Type B pancreatic cell (in vitro differentiated cells): ENCODE measurements at regions not wholly inside any gene's neighbourhood (a gene's known extent, or its start where the extent isn't known, plus 50 kb on each side); places are given as distances from the start of the nearest gene placed in this dataset.

Source experiments
- DNase-seq: peaks from one replicate; pipeline ENCODE4 v3.0.0; 2021; ENCODE audit warnings: mixed read lengths; ENCODE audit not compliant: unreplicated experiment; ENCODE audit errors: extremely low spot score
- H3K27ac Mint-ChIP-seq: 2 replicates; pipeline ENCODE4 v1.8.0; 2021; ENCODE audit warnings: mild to moderate bottlenecking, mixed read lengths
- H3K27me3 Mint-ChIP-seq: 2 replicates; pipeline ENCODE4 v1.8.0; 2021; ENCODE audit warnings: mixed read lengths
- H3K36me3 Mint-ChIP-seq: 2 replicates; pipeline ENCODE4 v1.8.0; 2021; ENCODE audit warnings: mixed read lengths
- H3K4me1 Mint-ChIP-seq: one replicate; pipeline ENCODE4 v1.8.0; 2021; ENCODE audit warnings: mixed read lengths; ENCODE audit not compliant: unreplicated experiment
- H3K4me3 Mint-ChIP-seq: 2 replicates; pipeline ENCODE4 v1.8.0; 2021; ENCODE audit warnings: mild to moderate bottlenecking, mixed read lengths
- H3K9me3 Mint-ChIP-seq: 2 replicates; pipeline ENCODE4 v1.8.0; 2021; ENCODE audit warnings: mixed read lengths
- TF ChIP-seq, protein P1 (sequence below): fragments of 200-600 bp; sonication (generic); conservative IDR thresholded peaks from 2 replicates; pipeline ENCODE4 v1.5.0; 2021; ENCODE audit warnings: antibody characterized with exemption, mild to moderate bottlenecking

DNA sequence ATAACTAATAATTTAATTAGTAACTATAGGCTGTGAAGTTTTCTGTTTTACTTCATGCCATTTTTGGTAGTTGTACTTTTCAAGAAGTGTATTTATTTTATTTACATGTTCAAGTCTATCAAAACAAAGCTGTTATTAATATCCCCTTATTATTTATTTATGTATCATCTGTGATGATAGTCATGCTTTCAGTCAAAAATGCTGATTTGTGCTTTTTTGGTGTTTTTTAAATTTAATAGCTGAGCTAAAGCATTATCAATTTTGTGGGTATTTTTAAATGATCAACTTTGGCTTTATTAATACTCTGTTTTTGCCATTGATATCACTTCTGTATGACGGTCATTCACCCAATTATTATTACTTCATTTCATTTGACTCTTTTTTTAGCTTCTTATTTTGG lies 1229.2 kb upstream of the CADM2 start:
- Mint-ChIP-seq H3K36me3 (no peaks in the 10 kb centered on the region), H3K9me3 (peaks cover 11% of the 10 kb centered on the region), H3K4me3 (no peak overlapping the region), H3K4me1 (no peaks in the 10 kb centered on the region), H3K27ac (no peak overlapping the region), H3K27me3 (no peaks in the 10 kb centered on the region)
- no peak for DNase-seq
- TF ChIP-seq, protein P1, sequence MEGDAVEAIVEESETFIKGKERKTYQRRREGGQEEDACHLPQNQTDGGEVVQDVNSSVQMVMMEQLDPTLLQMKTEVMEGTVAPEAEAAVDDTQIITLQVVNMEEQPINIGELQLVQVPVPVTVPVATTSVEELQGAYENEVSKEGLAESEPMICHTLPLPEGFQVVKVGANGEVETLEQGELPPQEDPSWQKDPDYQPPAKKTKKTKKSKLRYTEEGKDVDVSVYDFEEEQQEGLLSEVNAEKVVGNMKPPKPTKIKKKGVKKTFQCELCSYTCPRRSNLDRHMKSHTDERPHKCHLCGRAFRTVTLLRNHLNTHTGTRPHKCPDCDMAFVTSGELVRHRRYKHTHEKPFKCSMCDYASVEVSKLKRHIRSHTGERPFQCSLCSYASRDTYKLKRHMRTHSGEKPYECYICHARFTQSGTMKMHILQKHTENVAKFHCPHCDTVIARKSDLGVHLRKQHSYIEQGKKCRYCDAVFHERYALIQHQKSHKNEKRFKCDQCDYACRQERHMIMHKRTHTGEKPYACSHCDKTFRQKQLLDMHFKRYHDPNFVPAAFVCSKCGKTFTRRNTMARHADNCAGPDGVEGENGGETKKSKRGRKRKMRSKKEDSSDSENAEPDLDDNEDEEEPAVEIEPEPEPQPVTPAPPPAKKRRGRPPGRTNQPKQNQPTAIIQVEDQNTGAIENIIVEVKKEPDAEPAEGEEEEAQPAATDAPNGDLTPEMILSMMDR = no peak

DNA sequence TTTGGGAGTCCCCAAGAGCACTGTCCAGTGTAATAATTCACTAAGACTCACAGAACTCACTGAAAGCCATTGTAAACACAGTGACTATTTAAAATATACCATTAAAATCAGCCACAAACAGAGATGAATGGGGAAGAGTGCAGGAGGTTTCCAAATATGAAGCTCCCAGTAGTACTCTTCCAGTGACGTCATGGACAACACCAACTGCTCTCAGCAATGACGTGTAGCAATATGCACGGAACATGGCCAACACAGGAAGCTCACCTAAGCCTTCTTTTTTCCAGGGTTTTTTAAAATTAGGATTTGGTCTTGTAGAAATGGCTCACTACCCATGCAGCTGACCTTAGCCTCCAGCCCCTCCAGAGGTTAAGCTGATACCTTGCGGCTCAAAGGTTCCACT lies 1224.1 kb upstream of the CADM2 start:
- TF ChIP-seq, protein P1 = no peak
- H3K27ac Mint-ChIP-seq = no peak overlapping the region
- no peaks in the 10 kb centered on the region for H3K9me3 Mint-ChIP-seq
- H3K4me1 Mint-ChIP-seq = no peaks in the 10 kb centered on the region
- no peak for DNase-seq
- no peak overlapping the region for H3K4me3 Mint-ChIP-seq
- no peaks in the 10 kb centered on the region for H3K27me3 Mint-ChIP-seq
- H3K36me3 Mint-ChIP-seq = no peaks in the 10 kb centered on the region

DNA sequence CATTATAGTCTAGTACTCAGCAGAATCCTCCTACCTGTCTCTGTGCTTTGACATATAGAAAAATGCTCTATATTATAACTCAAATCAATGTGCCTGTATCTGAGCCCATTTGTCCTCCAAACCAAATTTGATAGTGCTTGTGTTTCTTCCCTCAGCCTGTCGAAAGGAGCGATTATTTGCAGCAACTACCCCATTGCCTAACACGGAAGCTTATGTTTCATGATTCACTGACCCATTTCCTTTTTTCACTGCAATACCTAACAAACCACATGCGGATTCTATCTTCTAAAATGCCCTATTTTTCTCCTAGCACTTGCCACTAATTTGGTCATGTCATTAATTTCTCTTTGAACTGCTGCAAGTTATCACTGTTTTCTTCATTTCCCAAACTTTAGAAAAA lies 1220.6 kb upstream of the CADM2 start:
- Mint-ChIP-seq H3K27me3 (no peaks in the 10 kb centered on the region), H3K4me3 (no peak overlapping the region), H3K9me3 (no peaks in the 10 kb centered on the region), H3K27ac (no peak overlapping the region), H3K36me3 (no peaks in the 10 kb centered on the region), H3K4me1 (no peaks in the 10 kb centered on the region)
- TF ChIP-seq, protein P1 = no peak
- DNase-seq = no peak

DNA sequence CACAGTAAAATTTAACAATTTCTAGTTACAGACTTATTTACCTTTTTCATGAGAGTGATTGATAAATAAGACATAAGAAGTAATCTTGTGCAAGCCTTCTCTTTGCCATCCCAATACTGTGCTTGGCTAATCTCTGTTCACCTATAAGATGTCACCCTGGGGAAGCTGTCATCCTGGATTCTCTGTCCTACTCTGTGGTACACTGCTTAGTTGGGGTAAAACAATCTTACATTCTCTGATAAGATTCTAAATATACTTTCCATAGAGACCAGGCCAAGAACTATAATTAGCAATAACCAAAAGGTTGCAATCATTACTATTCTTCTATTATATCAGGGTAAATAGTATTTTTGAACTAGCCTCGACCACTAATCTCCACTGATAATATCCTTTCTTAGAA lies 1218.3 kb upstream of the CADM2 start:
- Mint-ChIP-seq H3K27ac (no peak overlapping the region), H3K4me3 (no peak overlapping the region), H3K27me3 (no peaks in the 10 kb centered on the region), H3K36me3 (no peaks in the 10 kb centered on the region), H3K4me1 (no peaks in the 10 kb centered on the region), H3K9me3 (no peaks in the 10 kb centered on the region)
- TF ChIP-seq, protein P1 = no peak
- no peak for DNase-seq

DNA sequence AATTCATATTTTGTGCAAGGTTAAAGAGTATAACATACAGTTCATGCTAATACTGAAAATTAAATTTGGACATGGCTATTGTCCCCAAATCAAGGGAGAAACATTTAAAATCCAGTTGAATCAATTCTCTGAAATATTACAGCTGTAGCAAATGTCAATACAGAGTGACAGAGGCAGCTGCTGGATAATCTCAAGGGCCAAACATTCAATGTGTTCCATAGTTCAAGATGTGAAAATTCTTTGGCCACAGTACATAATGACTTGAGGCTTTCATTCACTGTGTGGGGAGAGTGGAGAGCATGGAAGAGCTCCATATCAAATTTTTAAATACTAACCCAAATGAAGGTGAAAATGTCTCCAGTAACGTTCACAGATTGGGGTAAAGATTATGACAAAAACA lies 1192.8 kb upstream of the CADM2 start:
- Mint-ChIP-seq H3K4me1 (no peaks in the 10 kb centered on the region), H3K27ac (no peak overlapping the region), H3K36me3 (no peaks in the 10 kb centered on the region), H3K27me3 (no peaks in the 10 kb centered on the region), H3K4me3 (no peak overlapping the region), H3K9me3 (no peaks in the 10 kb centered on the region)
- no peak for DNase-seq
- TF ChIP-seq, protein P1 = no peak
